ENCODE measurements at regions not wholly inside any gene's neighbourhood (a gene's known extent, or its start where the extent isn't known, plus 50 kb on each side); places are given as distances from the start of the nearest gene placed in this dataset.
A peak's percentile ranks its signal among the peaks of the same experiment; 100 is the strongest.

GRCh38 chr6:19380293-19380692 lies 456.9 kb upstream of the ID4 start:
- Histone ChIP-seq H3K36me3 (no peaks in the 10 kb centered on the region), H3K4me3 (no peak overlapping the region), H3K27ac (no peak overlapping the region), H3K27me3 (no peaks in the 10 kb centered on the region), H3K4me1 (no peaks in the 10 kb centered on the region), H3K9me3 (peaks cover 0 to 4% (median 0%) of the 10 kb centered on the region in 4 donors)
- TF ChIP-seq CTCF (IDR thresholded peaks at IDR 0.05), result no peak
- intact Hi-C loops (cut with DNase I), result no loop called here
- ATAC-seq, result no peak
- DNase-seq, result no peak
- FAIRE-seq, result no peak
- WGBS, 2 donors, result 57% methylated on average over 2 of the region's 2 CpGs

- Histone ChIP-seq H3K27ac (no peak overlapping the region), H3K36me3 (no peaks in the 10 kb centered on the region), H3K4me3 (no peak overlapping the region), H3K9me3 (peaks cover 0 to 4% (median 0%) of the 10 kb centered on the region in 4 donors), H3K27me3 (no peaks in the 10 kb centered on the region), H3K4me1 (no peaks in the 10 kb centered on the region)
- DNase-seq (no peak), FAIRE-seq (no peak), ATAC-seq (peak in 2 of 4 donors; percentile 37 to 58)
- intact Hi-C loops (cut with DNase I), result no loop called here
- whole genome bisulfite sequencing, 2 donors, result 19 to 28% methylated on average over 3 of the region's 3 CpGs
- no peak for TF ChIP-seq CTCF (IDR thresholded peaks at IDR 0.05)
These were observed 454.5 kb upstream of the ID4 start for GRCh38 chr6:19382676-19383075.

- no peak for TF ChIP-seq CTCF (IDR thresholded peaks at IDR 0.05)
- WGBS, 2 donors, result 48 to 67% methylated on average over 2 of the region's 2 CpGs
- H3K4me1 ChIP-seq, result no peaks in the 10 kb centered on the region
- FAIRE-seq (no peak), DNase-seq (no peak), ATAC-seq (no peak)
- no peak overlapping the region for H3K27ac ChIP-seq
- no peaks in the 10 kb centered on the region for H3K36me3 ChIP-seq
- no peak overlapping the region for H3K4me3 ChIP-seq
- intact Hi-C loops (cut with DNase I), result no loop called here
- no peaks in the 10 kb centered on the region for H3K27me3 ChIP-seq
- H3K9me3 ChIP-seq, result no peaks in the 10 kb centered on the region
These were observed 445.2 kb upstream of the ID4 start for GRCh38 chr6:19391926-19392325.

- FAIRE-seq (no peak), DNase-seq (no peak), ATAC-seq (peak in 1 of 4 donors; percentile 37)
- Histone ChIP-seq H3K27me3 (no peaks in the 10 kb centered on the region), H3K27ac (no peak overlapping the region), H3K4me3 (no peak overlapping the region), H3K9me3 (no peaks in the 10 kb centered on the region), H3K36me3 (no peaks in the 10 kb centered on the region), H3K4me1 (no peaks in the 10 kb centered on the region)
- intact Hi-C loops (cut with DNase I), result no loop called here
- 69 to 81% methylated on average over 3 of the region's 3 CpGs for WGBS, 2 donors
- TF ChIP-seq CTCF (IDR thresholded peaks at IDR 0.05), result no peak
These were observed 443.1 kb upstream of the ID4 start for GRCh38 chr6:19394051-19394450.

- TF ChIP-seq CTCF (IDR thresholded peaks at IDR 0.05), result no peak
- ATAC-seq, result no peak
These were observed 442.5 kb upstream of the ID4 start for GRCh38 chr6:19394687-19395086.

More at GRCh38 chr6:19394687-19395086, 442.5 kb upstream of the ID4 start:
- Histone ChIP-seq H3K4me1 (no peaks in the 10 kb centered on the region), H3K9me3 (no peaks in the 10 kb centered on the region), H3K36me3 (no peaks in the 10 kb centered on the region), H3K4me3 (no peak overlapping the region), H3K27me3 (no peaks in the 10 kb centered on the region), H3K27ac (no peak overlapping the region)
- FAIRE-seq (no peak), DNase-seq (no peak)
- 37 to 46% methylated on average over 4 of the region's 4 CpGs for WGBS, 2 donors
- intact Hi-C loops (cut with DNase I), result no loop called here
